ENCODE measurements at regions not wholly inside any gene's neighbourhood (a gene's known extent, or its start where the extent isn't known, plus 50 kb on each side); places are given as distances from the start of the nearest gene placed in this dataset.

DNA sequence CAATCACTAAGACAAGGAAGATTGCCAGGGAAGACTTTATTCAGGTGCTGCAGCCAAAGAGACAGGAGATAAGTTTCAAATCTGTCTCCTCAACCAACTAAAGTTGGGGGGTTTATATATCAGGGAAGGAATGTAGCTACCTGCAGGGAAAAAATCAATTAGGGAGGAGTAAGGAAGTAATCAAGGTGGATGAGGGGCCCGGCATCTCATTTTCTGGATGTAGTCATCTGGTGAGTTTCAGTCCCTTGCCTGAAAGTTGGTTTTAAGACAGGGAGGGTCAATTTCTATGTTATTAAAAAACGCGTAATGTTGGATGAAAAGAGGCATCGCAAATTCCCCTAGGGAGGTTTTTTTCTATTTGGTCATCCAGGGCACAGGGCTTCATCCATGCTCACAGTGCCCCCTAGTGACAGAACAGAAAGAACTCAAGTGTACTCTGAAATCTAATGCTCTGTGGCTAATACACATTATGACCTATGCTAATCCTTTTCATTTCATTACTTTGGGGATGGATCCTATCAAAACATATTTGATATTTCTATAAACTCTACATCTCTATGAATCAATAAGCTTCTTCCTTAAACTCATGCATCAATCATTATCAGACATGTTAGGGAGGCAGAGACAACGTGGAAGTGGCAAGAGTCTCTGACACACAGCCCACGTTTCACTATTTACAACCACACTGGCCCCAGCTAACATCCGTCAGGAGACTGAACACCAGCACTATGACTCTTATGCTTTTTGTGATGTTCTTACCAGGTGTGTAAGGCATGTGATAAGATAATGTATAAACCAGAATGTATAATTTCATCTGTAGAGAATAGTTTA, 1577.0 kb upstream of the TENM3 start:
- Histone ChIP-seq H2AFZ (ENCODE audit: low read length) (peak overlapping the region; percentile 63), H3K9ac (ENCODE audit: low read length) (peak overlapping the region; percentile 39; the same call in 1 of the 2 replicates), H3K9me3 (replicated peaks; ENCODE audit: insufficient read depth, low read length) (no peaks in the 10 kb centered on the region), H3K4me2 (ENCODE audit: low read depth, low read length) (peak overlapping the region; percentile 72), H3K4me3 (ENCODE audit: low read length) (peak overlapping the region; percentile 43; the same call in 1 of the 2 replicates), H3K4me1 (ENCODE audit: low read length) (peaks cover 9% of the 10 kb centered on the region; the same call in 1 of the 2 replicates), H4K20me1 (ENCODE audit: insufficient read depth, low read length) (no peaks in the 10 kb centered on the region), H3K9me2 (replicated peaks; ENCODE audit: insufficient read depth, low read length) (no peaks in the 10 kb centered on the region), H3K36me3 (replicated peaks; ENCODE audit: insufficient read depth, low read length) (no peaks in the 10 kb centered on the region), H3F3A (ENCODE audit: insufficient read depth, low read length) (0 out of 2 replicates have a peak, but pooled peaks cover 4% of the 10 kb centered on the region), H3K27ac (ENCODE audit: low read length) (peak overlapping the region; percentile 12; the same call in 1 of the 2 replicates), H3K27me3 (replicated peaks; ENCODE audit: insufficient read depth, low read length) (no peaks in the 10 kb centered on the region), H3K79me2 (ENCODE audit: low read length) (no peaks in the 10 kb centered on the region)
- peak; percentile 73 for DNase-seq
- TF ChIP-seq EZH2 (optimal IDR thresholded peaks at IDR 0.05; ENCODE audit: low read depth, low read length) = no peak
- no peak for TF ChIP-seq EZH2phosphoT487 (IDR thresholded peaks at IDR 0.05; ENCODE audit: low read length)
- TF ChIP-seq CTCF (IDR thresholded peaks at IDR 0.05; ENCODE audit: low read length) = peak; percentile 81

DNA sequence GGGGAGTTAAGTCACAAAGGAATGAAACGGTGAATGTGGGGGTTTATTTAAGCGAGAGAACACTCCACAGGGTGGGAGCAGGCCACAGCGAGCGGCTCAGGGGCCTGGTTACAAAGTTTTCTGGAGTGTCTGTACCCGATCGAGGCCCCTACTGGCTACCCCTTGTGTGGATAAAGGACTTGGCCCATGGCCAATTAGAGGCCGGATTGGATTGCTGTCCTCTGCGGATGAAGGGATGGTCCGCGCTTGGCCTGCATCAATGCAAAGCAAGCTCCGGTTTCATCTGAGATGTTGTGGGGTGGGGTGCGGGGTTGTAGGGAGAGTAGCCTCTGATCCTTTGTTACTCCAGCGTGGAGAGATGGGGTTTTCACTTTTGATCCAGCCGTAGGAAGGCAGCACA, 1574.5 kb upstream of the TENM3 start:
- Histone ChIP-seq H3K4me3 (ENCODE audit: low read length) (no peak overlapping the region), H3K4me1 (ENCODE audit: low read length) (peaks cover 13% of the 10 kb centered on the region; the same call in 1 of the 2 replicates), H3K9ac (ENCODE audit: low read length) (no peak overlapping the region), H3K9me3 (replicated peaks; ENCODE audit: insufficient read depth, low read length) (no peaks in the 10 kb centered on the region), H3K27me3 (replicated peaks; ENCODE audit: insufficient read depth, low read length) (no peaks in the 10 kb centered on the region), H3K9me2 (replicated peaks; ENCODE audit: insufficient read depth, low read length) (no peaks in the 10 kb centered on the region), H3F3A (ENCODE audit: insufficient read depth, low read length) (0 out of 2 replicates have a peak, but pooled peaks cover 4% of the 10 kb centered on the region), H4K20me1 (ENCODE audit: insufficient read depth, low read length) (no peaks in the 10 kb centered on the region), H3K27ac (ENCODE audit: low read length) (no peak overlapping the region), H3K4me2 (ENCODE audit: low read depth, low read length) (no peak overlapping the region), H3K79me2 (ENCODE audit: low read length) (no peaks in the 10 kb centered on the region), H2AFZ (ENCODE audit: low read length) (no peak overlapping the region), H3K36me3 (replicated peaks; ENCODE audit: insufficient read depth, low read length) (no peaks in the 10 kb centered on the region)
- TF ChIP-seq EZH2 (optimal IDR thresholded peaks at IDR 0.05; ENCODE audit: low read depth, low read length) (no peak), EZH2phosphoT487 (IDR thresholded peaks at IDR 0.05; ENCODE audit: low read length) (no peak), CTCF (IDR thresholded peaks at IDR 0.05; ENCODE audit: low read length) (no peak)
- DNase-seq = no peak

DNA sequence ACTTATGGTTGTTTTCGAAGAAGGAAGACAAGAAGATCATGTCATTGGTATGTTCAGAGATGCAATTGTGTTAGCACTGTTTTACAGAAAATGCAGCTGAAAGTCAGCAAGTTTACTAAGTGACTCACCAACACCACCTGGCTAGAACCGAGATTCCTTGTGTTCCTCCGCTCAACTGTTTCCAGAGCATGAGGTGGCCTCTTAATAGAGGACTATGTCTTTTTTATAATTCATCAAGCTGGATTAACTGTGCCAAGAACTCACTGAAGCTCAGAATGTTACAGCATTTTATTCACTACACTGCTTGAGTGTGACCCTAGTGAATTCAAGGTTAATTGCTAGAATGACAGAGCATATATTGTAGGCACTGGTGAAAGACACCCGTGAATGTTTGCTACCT, 1573.5 kb upstream of the TENM3 start:
- Histone ChIP-seq H3K79me2 (ENCODE audit: low read length) (no peaks in the 10 kb centered on the region), H3K9me3 (replicated peaks; ENCODE audit: insufficient read depth, low read length) (no peaks in the 10 kb centered on the region), H3K4me2 (ENCODE audit: low read depth, low read length) (no peak overlapping the region), H3K36me3 (replicated peaks; ENCODE audit: insufficient read depth, low read length) (no peaks in the 10 kb centered on the region), H3K9me2 (replicated peaks; ENCODE audit: insufficient read depth, low read length) (no peaks in the 10 kb centered on the region), H2AFZ (ENCODE audit: low read length) (no peak overlapping the region), H3K27me3 (replicated peaks; ENCODE audit: insufficient read depth, low read length) (no peaks in the 10 kb centered on the region), H3K4me1 (ENCODE audit: low read length) (peaks cover 22% of the 10 kb centered on the region), H3K9ac (ENCODE audit: low read length) (no peak overlapping the region), H3K27ac (ENCODE audit: low read length) (no peak overlapping the region), H4K20me1 (ENCODE audit: insufficient read depth, low read length) (no peaks in the 10 kb centered on the region), H3K4me3 (ENCODE audit: low read length) (no peak overlapping the region), H3F3A (ENCODE audit: insufficient read depth, low read length) (peaks cover 10% of the 10 kb centered on the region)
- DNase-seq = no peak
- TF ChIP-seq EZH2phosphoT487 (IDR thresholded peaks at IDR 0.05; ENCODE audit: low read length) = no peak
- no peak for TF ChIP-seq EZH2 (optimal IDR thresholded peaks at IDR 0.05; ENCODE audit: low read depth, low read length)
- TF ChIP-seq CTCF (IDR thresholded peaks at IDR 0.05; ENCODE audit: low read length) = no peak

Measured in MM.1S (cell line).